GM12891 (cell line): ENCODE measurements at regions not wholly inside any gene's neighbourhood (a gene's known extent, or its start where the extent isn't known, plus 50 kb on each side); places are given as distances from the start of the nearest gene placed in this dataset.

Source experiments
- POLR2A ChIP-seq: IDR thresholded peaks from 2 replicates; pipeline ENCODE4 v1.6.1; 2011; ENCODE audit warnings: low read depth, low read length, control low read depth
- POLR2AphosphoS5 ChIP-seq: IDR thresholded peaks from 2 replicates; pipeline ENCODE4 v1.6.1; 2011; ENCODE audit warnings: low read depth, low read length, control low read depth
- SPI1 ChIP-seq: IDR thresholded peaks from 2 replicates; pipeline ENCODE4 v1.6.1; 2011; ENCODE audit warnings: low read depth, low read length, control low read depth

DNA sequence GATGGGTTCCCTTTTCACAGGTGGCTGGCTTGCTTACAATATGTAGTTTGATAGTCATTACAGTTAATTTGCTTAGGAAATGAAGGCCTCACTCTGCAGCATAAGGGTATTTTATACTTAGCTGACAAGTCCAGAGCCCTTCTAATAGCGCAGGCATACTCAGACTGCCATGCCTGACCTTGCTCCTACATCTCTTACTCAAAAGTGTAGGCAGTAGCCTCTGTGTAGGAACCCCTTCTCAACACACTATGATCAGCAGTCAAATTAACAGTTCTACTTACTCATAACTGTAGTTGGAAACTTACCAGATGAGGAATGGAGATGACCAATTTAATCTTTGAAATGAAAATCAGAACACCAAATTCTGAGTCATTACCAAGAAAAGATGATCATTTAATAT lies 373.5 kb downstream of the TBC1D32 start:
- TF ChIP-seq POLR2A: no peak
- TF ChIP-seq POLR2AphosphoS5: no peak
- no peak for TF ChIP-seq SPI1
